ENCODE measurements at regions not wholly inside any gene's neighbourhood (a gene's known extent, or its start where the extent isn't known, plus 50 kb on each side); places are given as distances from the start of the nearest gene placed in this dataset.

- H3K4me3 ChIP-seq (ENCODE audit: control insufficient read depth, low read depth, low read length) = no peak overlapping the region
- TF ChIP-seq, protein P1, sequence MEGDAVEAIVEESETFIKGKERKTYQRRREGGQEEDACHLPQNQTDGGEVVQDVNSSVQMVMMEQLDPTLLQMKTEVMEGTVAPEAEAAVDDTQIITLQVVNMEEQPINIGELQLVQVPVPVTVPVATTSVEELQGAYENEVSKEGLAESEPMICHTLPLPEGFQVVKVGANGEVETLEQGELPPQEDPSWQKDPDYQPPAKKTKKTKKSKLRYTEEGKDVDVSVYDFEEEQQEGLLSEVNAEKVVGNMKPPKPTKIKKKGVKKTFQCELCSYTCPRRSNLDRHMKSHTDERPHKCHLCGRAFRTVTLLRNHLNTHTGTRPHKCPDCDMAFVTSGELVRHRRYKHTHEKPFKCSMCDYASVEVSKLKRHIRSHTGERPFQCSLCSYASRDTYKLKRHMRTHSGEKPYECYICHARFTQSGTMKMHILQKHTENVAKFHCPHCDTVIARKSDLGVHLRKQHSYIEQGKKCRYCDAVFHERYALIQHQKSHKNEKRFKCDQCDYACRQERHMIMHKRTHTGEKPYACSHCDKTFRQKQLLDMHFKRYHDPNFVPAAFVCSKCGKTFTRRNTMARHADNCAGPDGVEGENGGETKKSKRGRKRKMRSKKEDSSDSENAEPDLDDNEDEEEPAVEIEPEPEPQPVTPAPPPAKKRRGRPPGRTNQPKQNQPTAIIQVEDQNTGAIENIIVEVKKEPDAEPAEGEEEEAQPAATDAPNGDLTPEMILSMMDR (IDR thresholded peaks at IDR 0.05; ENCODE audit: control insufficient read depth, insufficient read depth, low read depth, low read length, missing control alignments) = no peak
- no peak for DNase-seq (ENCODE audit: low read depth)
These were observed 126.2 kb upstream of the KLHL25 start for GRCh38 chr15:85920956-85921355.

DNA sequence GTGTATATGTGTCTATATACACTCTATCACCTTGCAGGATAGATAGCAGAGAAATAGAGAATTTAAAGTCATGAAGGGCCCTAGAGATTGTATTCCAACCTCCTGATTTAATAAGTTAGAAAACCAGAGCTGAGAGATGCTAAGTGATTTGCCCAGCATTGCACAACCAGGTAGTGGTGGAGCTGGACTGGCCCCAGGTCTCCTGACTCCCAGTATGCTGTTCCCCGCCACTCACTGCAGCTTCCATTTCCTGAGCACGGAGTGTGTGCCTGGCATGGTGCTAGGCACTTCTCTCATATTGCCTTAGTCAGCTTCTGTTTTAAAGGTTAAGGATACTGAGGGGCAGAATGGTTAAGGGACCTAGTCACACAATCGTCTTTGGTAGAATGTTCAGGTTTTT is 129.4 kb upstream of the KLHL25 start:
- TF ChIP-seq, protein P1 (IDR thresholded peaks at IDR 0.05; ENCODE audit: control insufficient read depth, insufficient read depth, low read depth, low read length, missing control alignments) = no peak
- H3K4me3 ChIP-seq (ENCODE audit: control insufficient read depth, low read depth, low read length) = no peak overlapping the region
- DNase-seq (ENCODE audit: low read depth) = no peak

- DNase-seq (ENCODE audit: low read depth) = no peak
- TF ChIP-seq, protein P1 (IDR thresholded peaks at IDR 0.05; ENCODE audit: control insufficient read depth, insufficient read depth, low read depth, low read length, missing control alignments) = no peak
- no peak overlapping the region for H3K4me3 ChIP-seq (ENCODE audit: control insufficient read depth, low read depth, low read length)
These were observed 131.0 kb upstream of the KLHL25 start for GRCh38 chr15:85925649-85926237.

GRCh38 chr15:85926834-85927233 is 132.1 kb upstream of the KLHL25 start:
- no peak for DNase-seq (ENCODE audit: low read depth)
- H3K4me3 ChIP-seq (ENCODE audit: control insufficient read depth, low read depth, low read length) = no peak overlapping the region
- TF ChIP-seq, protein P1 (IDR thresholded peaks at IDR 0.05; ENCODE audit: control insufficient read depth, insufficient read depth, low read depth, low read length, missing control alignments) = no peak

GRCh38 chr15:85927931-85928537 is 133.3 kb upstream of the KLHL25 start:
- TF ChIP-seq, protein P1 (IDR thresholded peaks at IDR 0.05; ENCODE audit: control insufficient read depth, insufficient read depth, low read depth, low read length, missing control alignments) = no peak
- no peak for DNase-seq (ENCODE audit: low read depth)
- no peak overlapping the region for H3K4me3 ChIP-seq (ENCODE audit: control insufficient read depth, low read depth, low read length)

DNA sequence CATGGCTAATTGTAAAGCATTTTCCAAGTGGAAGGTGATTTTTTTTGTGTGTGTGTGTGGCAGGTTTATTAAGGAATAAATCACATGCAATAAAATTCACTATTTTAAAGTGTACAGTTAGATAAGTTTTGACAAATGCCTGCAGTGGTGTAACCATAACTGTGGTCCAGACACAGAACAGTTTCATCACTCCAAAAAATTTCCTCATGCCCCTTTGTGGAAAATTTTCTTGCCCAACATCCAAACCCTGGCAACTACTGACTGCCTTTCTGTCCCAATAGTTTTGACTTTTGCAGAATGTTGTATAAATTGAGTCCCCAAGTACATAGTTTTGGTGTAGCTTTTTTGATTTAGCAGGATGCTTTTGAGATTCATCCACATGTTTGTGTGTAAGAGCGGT is 135.1 kb upstream of the KLHL25 start:
- H3K4me3 ChIP-seq (ENCODE audit: control insufficient read depth, low read depth, low read length) = no peak overlapping the region
- TF ChIP-seq, protein P1 (IDR thresholded peaks at IDR 0.05; ENCODE audit: control insufficient read depth, insufficient read depth, low read depth, low read length, missing control alignments) = no peak
- DNase-seq (ENCODE audit: low read depth) = no peak
